ENCODE measurements at regions not wholly inside any gene's neighbourhood (a gene's known extent, or its start where the extent isn't known, plus 50 kb on each side); places are given as distances from the start of the nearest gene placed in this dataset.

GRCh38 chr9:134245179-134245578 lies 80.8 kb upstream of the RNU6ATAC start:
- intact Hi-C loops (cut with DNase I; ENCODE audit: low total_unique reads): no loop called here

DNA sequence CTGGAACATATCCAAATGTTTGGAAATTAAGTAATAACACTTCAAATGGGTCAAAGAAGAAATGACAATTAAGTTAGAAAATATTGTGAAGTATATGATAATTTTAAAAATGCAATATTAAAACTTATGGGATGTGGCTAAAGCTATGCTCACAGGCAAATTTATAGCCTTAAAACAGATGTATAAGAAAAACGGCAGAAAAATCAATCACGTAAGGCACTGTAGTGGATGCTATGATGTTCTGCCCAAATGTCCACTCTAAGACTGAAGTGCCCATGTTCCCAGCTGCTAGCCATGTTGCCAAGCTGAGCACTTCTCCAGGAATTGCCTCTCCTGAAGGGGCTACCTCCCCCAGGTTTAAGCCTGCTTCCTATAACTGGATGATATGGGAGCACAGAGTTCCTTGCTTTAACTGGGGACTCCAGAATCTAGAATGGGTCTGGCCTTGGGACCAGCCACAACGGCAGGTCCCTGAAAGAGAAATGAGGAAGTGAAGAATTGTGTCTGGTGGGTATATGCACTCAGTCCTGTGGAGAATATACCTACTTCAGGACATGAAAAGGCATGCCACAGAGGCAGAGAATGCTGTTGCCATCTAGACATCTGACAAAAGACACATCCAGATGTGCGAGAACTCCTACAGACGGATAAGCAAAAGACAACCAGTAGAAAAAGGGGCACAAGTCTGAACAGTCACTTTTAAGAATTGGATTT lies 78.2 kb upstream of the RXRA start:
- intact Hi-C loops (cut with DNase I; ENCODE audit: low total_unique reads): no loop called here
- DNase-seq (ENCODE audit: low spot score in 2 of 2): no peak
- 82 to 91% methylated on average over 5 of the region's 5 CpGs for WGBS, 2 donors
- H3K4me3 ChIP-seq (ENCODE audit: low read depth, poor library complexity, severe bottlenecking): no peak overlapping the region
- TF ChIP-seq, protein P1, sequence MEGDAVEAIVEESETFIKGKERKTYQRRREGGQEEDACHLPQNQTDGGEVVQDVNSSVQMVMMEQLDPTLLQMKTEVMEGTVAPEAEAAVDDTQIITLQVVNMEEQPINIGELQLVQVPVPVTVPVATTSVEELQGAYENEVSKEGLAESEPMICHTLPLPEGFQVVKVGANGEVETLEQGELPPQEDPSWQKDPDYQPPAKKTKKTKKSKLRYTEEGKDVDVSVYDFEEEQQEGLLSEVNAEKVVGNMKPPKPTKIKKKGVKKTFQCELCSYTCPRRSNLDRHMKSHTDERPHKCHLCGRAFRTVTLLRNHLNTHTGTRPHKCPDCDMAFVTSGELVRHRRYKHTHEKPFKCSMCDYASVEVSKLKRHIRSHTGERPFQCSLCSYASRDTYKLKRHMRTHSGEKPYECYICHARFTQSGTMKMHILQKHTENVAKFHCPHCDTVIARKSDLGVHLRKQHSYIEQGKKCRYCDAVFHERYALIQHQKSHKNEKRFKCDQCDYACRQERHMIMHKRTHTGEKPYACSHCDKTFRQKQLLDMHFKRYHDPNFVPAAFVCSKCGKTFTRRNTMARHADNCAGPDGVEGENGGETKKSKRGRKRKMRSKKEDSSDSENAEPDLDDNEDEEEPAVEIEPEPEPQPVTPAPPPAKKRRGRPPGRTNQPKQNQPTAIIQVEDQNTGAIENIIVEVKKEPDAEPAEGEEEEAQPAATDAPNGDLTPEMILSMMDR (IDR thresholded peaks at IDR 0.05): no peak
- TF ChIP-seq POLR2A (IDR thresholded peaks at IDR 0.05): no peak

More at GRCh38 chr9:134245179-134245578, 80.8 kb upstream of the RNU6ATAC start:
- DNase-seq (ENCODE audit: low spot score in 2 of 2): no peak
- TF ChIP-seq POLR2A (IDR thresholded peaks at IDR 0.05): no peak
- TF ChIP-seq, protein P1 (IDR thresholded peaks at IDR 0.05): no peak
- H3K4me3 ChIP-seq (ENCODE audit: low read depth, poor library complexity, severe bottlenecking): no peak overlapping the region
- WGBS, 2 donors: 49 to 55% methylated on average over 11 of the region's 11 CpGs

DNA sequence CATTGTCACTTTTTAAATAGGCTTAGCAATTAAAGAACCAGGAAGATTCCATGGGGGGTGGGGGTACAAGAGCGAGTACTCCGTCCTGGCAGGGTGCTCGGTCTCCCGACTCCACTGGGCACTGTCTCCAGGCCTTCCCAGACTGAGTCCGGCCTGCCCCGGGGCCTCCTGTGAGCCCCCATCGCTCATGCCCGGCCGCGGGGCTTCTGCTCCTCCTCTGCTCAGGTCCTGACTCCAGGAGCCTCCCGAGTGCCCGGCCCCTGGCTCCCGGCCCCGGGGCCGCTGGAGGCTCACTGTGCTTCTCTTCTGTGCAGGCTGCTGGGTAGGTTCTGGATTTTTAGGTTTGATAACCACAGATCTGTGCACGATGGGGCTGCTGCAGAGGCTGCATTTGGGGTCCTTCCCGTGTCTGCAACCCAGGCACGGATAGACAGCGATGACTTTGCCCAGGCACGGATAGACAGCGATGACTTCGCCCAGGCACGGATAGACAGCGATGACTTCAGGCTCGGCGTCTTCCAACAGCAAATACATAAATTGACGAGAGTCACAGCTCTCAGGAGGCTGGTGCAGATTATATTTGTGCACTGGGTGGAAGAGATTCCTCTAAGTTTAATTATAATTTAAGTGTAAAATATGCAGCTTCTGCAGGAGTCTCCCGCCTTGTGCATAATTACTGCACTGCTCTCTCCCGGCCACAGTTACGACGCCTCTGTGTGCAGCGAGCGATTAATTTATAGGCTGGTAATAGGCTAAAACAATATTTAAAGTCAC lies 74.8 kb upstream of the RXRA start:
- DNase-seq (ENCODE audit: low spot score in 2 of 2): no peak
- no peak overlapping the region for H3K4me3 ChIP-seq (ENCODE audit: low read depth, poor library complexity, severe bottlenecking)
- intact Hi-C loops (cut with DNase I; ENCODE audit: low total_unique reads): loop anchor here (10.0 kb wide), 1 partner anchor 77 kb away; no protein-coding TSS in a partner anchor
- TF ChIP-seq, protein P1 (IDR thresholded peaks at IDR 0.05): no peak
- TF ChIP-seq POLR2A (IDR thresholded peaks at IDR 0.05): no peak
- 67 to 71% methylated on average over 33 of the region's 33 CpGs for WGBS, 2 donors

DNA sequence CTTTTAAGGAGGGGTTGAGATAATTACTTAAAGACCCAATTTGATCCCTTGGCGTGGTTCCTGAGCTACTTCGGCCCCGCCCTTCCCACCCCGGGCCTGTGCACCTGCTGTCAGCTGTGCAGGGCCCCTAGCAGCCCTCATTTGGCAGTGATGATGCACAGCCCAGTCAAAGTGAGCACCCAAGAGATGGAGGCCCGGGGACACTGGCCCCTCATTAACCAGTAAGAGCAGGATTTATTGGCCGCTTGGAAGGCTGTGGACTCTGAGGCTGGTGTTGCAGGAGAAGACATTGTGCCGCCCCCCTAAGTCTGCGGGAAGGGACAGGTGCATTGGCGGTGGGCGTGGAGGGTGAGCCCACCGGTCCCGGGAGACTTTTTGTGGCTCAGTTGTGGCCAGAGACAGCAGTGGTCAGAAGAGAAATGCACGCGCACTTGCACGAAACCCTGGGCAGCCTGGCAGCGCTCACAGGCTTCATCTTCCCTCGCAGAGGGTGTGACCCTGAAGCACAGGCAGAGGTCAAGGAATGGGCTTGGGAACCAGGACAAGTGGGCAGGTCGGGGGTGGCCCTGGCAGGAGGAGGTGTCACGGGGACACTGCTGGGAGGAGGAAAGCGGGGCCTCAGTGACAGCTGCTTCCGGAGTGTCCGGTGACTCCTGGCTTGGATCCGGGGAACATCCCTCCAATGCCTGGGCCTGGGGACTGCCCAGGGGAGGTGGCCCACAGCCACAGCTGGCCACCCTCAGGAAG lies 74.0 kb upstream of the RXRA start:
- intact Hi-C loops (cut with DNase I; ENCODE audit: low total_unique reads): loop anchor here (10.0 kb wide), 1 partner anchor 77 kb away; no protein-coding TSS in a partner anchor
- 70 to 74% methylated on average over 22 of the region's 23 CpGs for WGBS, 2 donors

GRCh38 chr9:134253606-134254205 lies 72.5 kb upstream of the RXRA start:
- 51 to 69% methylated on average over 4 of the region's 4 CpGs for WGBS, 2 donors
- intact Hi-C loops (cut with DNase I; ENCODE audit: low total_unique reads): loop anchor here (10.0 kb wide), 1 partner anchor 79 kb away; no protein-coding TSS in a partner anchor
- TF ChIP-seq, protein P1 (IDR thresholded peaks at IDR 0.05): no peak
- no peak for TF ChIP-seq POLR2A (IDR thresholded peaks at IDR 0.05)
- no peak for DNase-seq (ENCODE audit: low spot score in 2 of 2)
- no peak overlapping the region for H3K4me3 ChIP-seq (ENCODE audit: low read depth, poor library complexity, severe bottlenecking)

More for the DNA sequence above, 74.0 kb upstream of the RXRA start:
- DNase-seq (ENCODE audit: low spot score in 2 of 2): no peak
- H3K4me3 ChIP-seq (ENCODE audit: low read depth, poor library complexity, severe bottlenecking): no peak overlapping the region
- no peak for TF ChIP-seq POLR2A (IDR thresholded peaks at IDR 0.05)
- TF ChIP-seq, protein P1 (IDR thresholded peaks at IDR 0.05): no peak
